ENCODE measurements at regions not wholly inside any gene's neighbourhood (a gene's known extent, or its start where the extent isn't known, plus 50 kb on each side); places are given as distances from the start of the nearest gene placed in this dataset.

GRCh38 chr1:214209260-214209808 is 71.6 kb upstream of the SMYD2 start:
- no peak for FAIRE-seq

DNA sequence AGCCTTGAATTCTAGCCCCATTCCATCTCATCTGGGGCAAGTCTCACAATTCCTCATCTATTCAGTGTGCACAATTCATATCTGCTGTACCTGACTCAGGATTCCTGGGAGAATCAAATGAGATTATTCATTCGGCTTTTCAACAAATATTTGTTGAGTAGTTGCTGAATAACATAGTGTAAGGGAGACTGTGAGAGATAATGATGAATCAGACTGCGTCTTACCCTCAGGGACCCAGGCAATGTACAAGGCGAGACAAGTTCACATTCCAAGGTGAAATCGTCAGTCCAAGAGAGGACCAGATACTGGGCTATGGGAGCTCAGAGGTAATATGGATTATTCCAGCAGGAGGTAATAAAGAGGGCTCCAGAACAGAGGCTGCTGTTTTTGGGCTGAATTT is 67.8 kb upstream of the SMYD2 start:
- no peak for FAIRE-seq

DNA sequence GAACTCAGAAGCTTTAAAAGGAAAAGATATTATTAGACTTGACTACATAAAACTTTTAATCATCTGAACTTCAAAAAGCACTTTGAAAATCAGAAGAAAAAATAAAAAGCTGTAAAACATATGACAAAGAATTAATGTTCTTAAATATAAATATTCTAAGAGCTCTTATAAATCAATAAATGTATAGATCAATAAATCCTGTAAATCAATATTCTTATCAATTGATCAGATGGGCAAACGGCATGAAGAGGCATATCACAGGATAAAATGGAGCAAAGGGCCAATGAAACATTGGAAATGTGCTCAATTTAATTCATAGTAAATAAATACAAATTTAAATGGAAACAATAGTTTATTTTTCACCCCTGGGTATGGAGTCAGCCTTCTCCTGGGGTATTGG is 66.1 kb upstream of the SMYD2 start:
- no peak for FAIRE-seq

GRCh38 chr1:214215583-214215982 is 65.4 kb upstream of the SMYD2 start:
- FAIRE-seq: no peak

- FAIRE-seq: no peak
These were observed 64.9 kb upstream of the SMYD2 start for GRCh38 chr1:214216021-214216420.

GRCh38 chr1:214216779-214217178 is 64.2 kb upstream of the SMYD2 start:
- FAIRE-seq: no peak

DNA sequence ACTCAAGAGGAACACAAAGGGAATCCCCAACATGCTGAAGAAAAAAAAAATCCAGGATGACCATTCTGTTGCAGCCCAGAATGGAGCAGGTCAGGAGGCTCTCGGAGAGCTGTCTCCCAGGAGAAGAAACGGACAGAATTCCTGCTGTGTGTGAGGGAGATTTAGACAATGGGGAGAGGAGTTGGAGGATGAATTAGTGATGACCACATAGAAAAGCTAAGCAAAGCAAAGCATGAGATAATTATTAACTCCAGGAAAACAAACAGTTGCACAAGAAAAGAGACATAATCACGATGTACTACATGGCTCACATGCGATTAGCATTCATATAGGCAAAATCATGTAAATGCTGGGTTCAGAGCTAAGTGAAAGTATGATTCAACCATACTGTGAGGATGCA is 61.1 kb upstream of the SMYD2 start:
- FAIRE-seq: no peak

DNA sequence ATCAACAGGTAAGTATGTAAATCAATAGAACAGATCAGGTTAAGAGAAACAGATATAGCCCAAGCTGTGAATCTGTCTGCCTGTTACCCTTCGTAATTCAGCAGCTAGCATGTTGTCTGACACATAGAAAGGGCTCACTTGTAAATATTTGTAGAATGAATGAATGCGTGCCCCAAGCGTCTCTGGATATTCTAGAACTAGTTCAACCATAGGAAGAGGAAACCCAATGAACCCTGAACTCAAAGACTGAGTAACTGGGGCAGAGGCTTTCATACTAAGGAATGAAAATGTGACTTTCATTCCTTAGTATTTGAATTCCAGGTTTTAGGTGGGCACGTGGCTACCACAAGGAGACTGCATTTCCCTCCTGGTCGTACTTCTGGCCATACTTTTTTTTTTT is 60.1 kb upstream of the SMYD2 start:
- FAIRE-seq: no peak

- FAIRE-seq: no peak
These were observed 56.2 kb upstream of the SMYD2 start for GRCh38 chr1:214224611-214225354.

DNA sequence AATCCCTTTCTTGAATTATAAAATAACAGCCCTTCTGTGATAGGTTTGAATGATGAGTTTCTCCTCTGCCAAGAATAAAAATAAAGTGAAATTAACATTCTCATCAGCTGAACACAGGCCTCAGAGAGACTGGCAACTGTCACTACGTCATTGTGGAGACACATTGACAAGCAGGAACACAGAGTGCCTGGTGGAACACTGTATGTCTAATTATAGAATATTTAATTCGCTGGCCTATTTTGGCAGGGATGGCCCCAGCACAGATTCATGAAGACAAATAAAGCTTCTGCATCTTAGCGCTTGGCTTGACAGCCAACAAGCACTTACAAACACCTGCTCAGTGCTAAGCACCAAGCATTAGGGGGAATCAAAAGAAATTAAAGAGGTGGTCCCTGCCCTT is 52.0 kb upstream of the SMYD2 start:
- no peak for FAIRE-seq

DNA sequence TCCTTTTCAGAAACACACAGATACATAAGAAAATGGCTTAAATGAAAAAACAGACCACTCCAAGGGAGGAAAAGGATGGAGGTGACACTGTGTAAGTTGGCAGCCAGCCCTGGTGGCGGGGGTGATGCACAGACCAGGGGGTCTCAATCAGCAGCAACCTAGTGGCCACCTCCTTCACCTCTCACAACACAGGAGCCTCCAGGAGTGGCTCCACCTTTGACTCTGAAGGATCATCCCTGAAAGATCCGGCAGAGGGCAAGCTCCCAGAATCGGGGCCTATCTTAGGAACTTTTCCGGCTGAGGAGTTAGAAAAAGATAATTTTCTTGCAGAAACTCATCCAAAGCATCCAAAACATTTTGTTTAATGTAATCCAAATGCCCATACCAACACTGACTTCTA is 51.2 kb upstream of the SMYD2 start:
- no peak for FAIRE-seq
